PC-3 (cell line): ENCODE measurements at regions not wholly inside any gene's neighbourhood (a gene's known extent, or its start where the extent isn't known, plus 50 kb on each side); places are given as distances from the start of the nearest gene placed in this dataset.

Experiments used
- EZH2 ChIP-seq: fragments of 300-600 bp; sonication (generic); IDR thresholded peaks from one replicate; pipeline ENCODE4 v1.6.1; 2017; ENCODE audit warnings: antibody characterized with exemption, mild to moderate bottlenecking, low read length; ENCODE audit not compliant: unreplicated experiment
- TF ChIP-seq, protein P1 (sequence below): fragments of 300-600 bp; sonication (generic); conservative IDR thresholded peaks from 2 replicates; pipeline ENCODE4 v1.5.1; 2017; ENCODE audit warnings: antibody characterized with exemption, low read depth, mild to moderate bottlenecking, low read length

DNA sequence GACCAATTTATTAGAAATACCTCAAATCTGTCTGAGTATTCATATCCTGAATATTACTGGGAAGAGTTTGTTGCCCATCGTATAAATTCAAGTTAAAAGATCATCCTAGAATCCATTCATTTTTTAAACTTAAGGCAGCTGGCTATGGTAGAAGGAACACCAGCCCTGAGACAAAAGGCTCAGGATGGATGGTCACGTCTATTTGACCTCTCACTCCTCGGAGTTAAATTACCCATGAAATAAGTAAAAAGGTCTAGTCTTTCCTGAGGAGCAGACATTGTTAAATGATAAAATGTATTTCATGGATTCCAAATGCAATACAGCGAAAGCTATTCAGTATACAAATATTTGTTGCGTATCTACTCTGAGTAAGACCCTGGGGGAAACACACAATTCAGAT is 826.0 kb upstream of the LRATD1 start:
- TF ChIP-seq, protein P1, sequence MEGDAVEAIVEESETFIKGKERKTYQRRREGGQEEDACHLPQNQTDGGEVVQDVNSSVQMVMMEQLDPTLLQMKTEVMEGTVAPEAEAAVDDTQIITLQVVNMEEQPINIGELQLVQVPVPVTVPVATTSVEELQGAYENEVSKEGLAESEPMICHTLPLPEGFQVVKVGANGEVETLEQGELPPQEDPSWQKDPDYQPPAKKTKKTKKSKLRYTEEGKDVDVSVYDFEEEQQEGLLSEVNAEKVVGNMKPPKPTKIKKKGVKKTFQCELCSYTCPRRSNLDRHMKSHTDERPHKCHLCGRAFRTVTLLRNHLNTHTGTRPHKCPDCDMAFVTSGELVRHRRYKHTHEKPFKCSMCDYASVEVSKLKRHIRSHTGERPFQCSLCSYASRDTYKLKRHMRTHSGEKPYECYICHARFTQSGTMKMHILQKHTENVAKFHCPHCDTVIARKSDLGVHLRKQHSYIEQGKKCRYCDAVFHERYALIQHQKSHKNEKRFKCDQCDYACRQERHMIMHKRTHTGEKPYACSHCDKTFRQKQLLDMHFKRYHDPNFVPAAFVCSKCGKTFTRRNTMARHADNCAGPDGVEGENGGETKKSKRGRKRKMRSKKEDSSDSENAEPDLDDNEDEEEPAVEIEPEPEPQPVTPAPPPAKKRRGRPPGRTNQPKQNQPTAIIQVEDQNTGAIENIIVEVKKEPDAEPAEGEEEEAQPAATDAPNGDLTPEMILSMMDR, result no peak
- TF ChIP-seq EZH2, result no peak
